ENCODE measurements at regions not wholly inside any gene's neighbourhood (a gene's known extent, or its start where the extent isn't known, plus 50 kb on each side); places are given as distances from the start of the nearest gene placed in this dataset.

GRCh38 chr4:173912384-173912783 is 371.1 kb downstream of the FBXO8 start:
- CTCF ChIA-PET, result no interaction called here
- POLR2A ChIA-PET, result no interaction called here
- no peaks in the 10 kb centered on the region for H3K27me3 ChIP-seq (ENCODE audit: control insufficient read depth, insufficient read depth, low read length)
- H3K9me3 ChIP-seq (ENCODE audit: control insufficient read depth, insufficient read depth, low read length), result no peaks in the 10 kb centered on the region
- no peak for TF ChIP-seq CTCF (IDR thresholded peaks at IDR 0.05; ENCODE audit: low read depth, low read length)
- H3K27ac ChIP-seq (ENCODE audit: low read depth, low read length), result no peak overlapping the region
- no peak for DNase-seq (ENCODE audit: low read depth, low spot score)
- H3K4me3 ChIP-seq (ENCODE audit: low read depth, low read length), result no peak overlapping the region

GRCh38 chr4:173910891-173911290 is 372.6 kb downstream of the FBXO8 start:
- H3K9me3 ChIP-seq (ENCODE audit: control insufficient read depth, insufficient read depth, low read length), result no peaks in the 10 kb centered on the region
- no peak for DNase-seq (ENCODE audit: low read depth, low spot score)
- no peak overlapping the region for H3K4me3 ChIP-seq (ENCODE audit: low read depth, low read length)
- ChIA-PET CTCF (no interaction called here), POLR2A (no interaction called here)
- no peak for TF ChIP-seq CTCF (IDR thresholded peaks at IDR 0.05; ENCODE audit: low read depth, low read length)
- H3K27me3 ChIP-seq (ENCODE audit: control insufficient read depth, insufficient read depth, low read length), result no peaks in the 10 kb centered on the region
- H3K27ac ChIP-seq (ENCODE audit: low read depth, low read length), result no peak overlapping the region

GRCh38 chr4:173909294-173909693 is 374.2 kb downstream of the FBXO8 start:
- H3K27ac ChIP-seq (ENCODE audit: low read depth, low read length), result no peak overlapping the region
- H3K27me3 ChIP-seq (ENCODE audit: control insufficient read depth, insufficient read depth, low read length), result no peaks in the 10 kb centered on the region
- no peak for DNase-seq (ENCODE audit: low read depth, low spot score)
- H3K4me3 ChIP-seq (ENCODE audit: low read depth, low read length), result no peak overlapping the region
- TF ChIP-seq CTCF (IDR thresholded peaks at IDR 0.05; ENCODE audit: low read depth, low read length), result no peak
- no peaks in the 10 kb centered on the region for H3K9me3 ChIP-seq (ENCODE audit: control insufficient read depth, insufficient read depth, low read length)
- ChIA-PET POLR2A (no interaction called here), CTCF (no interaction called here)

- ChIA-PET CTCF (no interaction called here), POLR2A (no interaction called here)
- no peak overlapping the region for H3K4me3 ChIP-seq (ENCODE audit: low read depth, low read length)
- no peak for TF ChIP-seq CTCF (IDR thresholded peaks at IDR 0.05; ENCODE audit: low read depth, low read length)
- no peak for DNase-seq (ENCODE audit: low read depth, low spot score)
- no peaks in the 10 kb centered on the region for H3K27me3 ChIP-seq (ENCODE audit: control insufficient read depth, insufficient read depth, low read length)
- H3K9me3 ChIP-seq (ENCODE audit: control insufficient read depth, insufficient read depth, low read length), result no peaks in the 10 kb centered on the region
- no peak overlapping the region for H3K27ac ChIP-seq (ENCODE audit: low read depth, low read length)
These were observed 369.8 kb upstream of the HAND2 start for GRCh38 chr4:173899813-173900212.

GRCh38 chr4:173891072-173891471 is 361.0 kb upstream of the HAND2 start:
- no peak for TF ChIP-seq CTCF (IDR thresholded peaks at IDR 0.05; ENCODE audit: low read depth, low read length)
- POLR2A ChIA-PET, result no interaction called here
- DNase-seq (ENCODE audit: low read depth, low spot score), result no peak
- no peak overlapping the region for H3K4me3 ChIP-seq (ENCODE audit: low read depth, low read length)
- CTCF ChIA-PET, result no interaction called here
- no peak overlapping the region for H3K27ac ChIP-seq (ENCODE audit: low read depth, low read length)
- no peaks in the 10 kb centered on the region for H3K9me3 ChIP-seq (ENCODE audit: control insufficient read depth, insufficient read depth, low read length)
- no peaks in the 10 kb centered on the region for H3K27me3 ChIP-seq (ENCODE audit: control insufficient read depth, insufficient read depth, low read length)

Measured in AG04450 (cell line).